Kidney (tissue), 13 donors: ENCODE measurements at regions not wholly inside any gene's neighbourhood (a gene's known extent, or its start where the extent isn't known, plus 50 kb on each side); places are given as distances from the start of the nearest gene placed in this dataset.

Source experiments
- DNase-seq, 5 donors: peaks; one replicate each; pipeline ENCODE4 v3.0.0-alpha.2; 2013 to 2020
- FAIRE-seq: peaks from 2 replicates; lab custom pipeline; 2012; peaks lifted over from hg19 to GRCh38; lab: Jason Lieb, UNC
- H3K27ac ChIP-seq, 2 donors: one replicate each; pipeline ENCODE4 v1.7.0; 2013; ENCODE audit warnings: low read depth in 2 of 2, low read length in 2 of 2, inconsistent platforms in 1 of 2
- H3K27me3 ChIP-seq: one replicate; pipeline ENCODE4 v1.7.1; 2013; ENCODE audit warnings: low read length, inconsistent platforms; ENCODE audit not compliant: control insufficient read depth, insufficient read depth
- H3K36me3 ChIP-seq, 3 donors: one replicate each; pipeline versions ENCODE4 v1.7.0 to v1.7.1; 2013; ENCODE audit warnings: low read length in 3 of 3, control low read depth in 1 of 3, inconsistent platforms in 1 of 3; ENCODE audit not compliant: insufficient read depth in 3 of 3, control insufficient read depth in 2 of 3
- H3K4me1 ChIP-seq, 3 donors: one replicate each; pipeline versions ENCODE4 v1.7.0 to v1.7.1; 2013; ENCODE audit warnings: low read length in 3 of 3, inconsistent platforms in 1 of 3, low read depth in 1 of 3; ENCODE audit not compliant: control insufficient read depth in 2 of 3, insufficient read depth in 2 of 3
- H3K4me3 ChIP-seq, 3 donors: one replicate each; pipeline versions ENCODE4 v1.7.0 to v1.8.1; 2013; ENCODE audit warnings: low read length in 3 of 3, control low read depth in 1 of 3, inconsistent platforms in 1 of 3
- H3K9ac ChIP-seq, 3 donors: one replicate each; pipeline versions ENCODE4 v1.7.0 to v1.7.1; 2013; ENCODE audit warnings: low read length in 3 of 3, control low read depth in 1 of 3, inconsistent platforms in 1 of 3
- H3K9me3 ChIP-seq, 3 donors: one replicate each; pipeline versions ENCODE4 v1.7.0 to v1.7.1; 2013; ENCODE audit warnings: low read length in 3 of 3, control low read depth in 1 of 3, inconsistent platforms in 1 of 3; ENCODE audit not compliant: control insufficient read depth in 2 of 3, insufficient read depth in 1 of 3
- CTCF ChIP-seq: IDR thresholded peaks from 3 replicates; pipeline ENCODE4 v1.5.1; 2012; ENCODE audit warnings: mild to moderate bottlenecking, moderate library complexity, borderline replicate concordance; ENCODE audit not compliant: insufficient read depth; ENCODE audit errors: extremely low read depth
- intact Hi-C: fragments of 100-400 bp; cut with DNase I; formaldehyde crosslinking; loops from one replicate; pipeline ENCODE4 v1.11.1; 2022
- donor health status: control.
- donor health status: control.
- donor health status: control.
- donor health status: control.
- donor health status: control.
- donor health status: DM: yes; HTN: yes; CAD: no.
- donor health status: Normal renal cell carcinoma (clear cell type).

DNA sequence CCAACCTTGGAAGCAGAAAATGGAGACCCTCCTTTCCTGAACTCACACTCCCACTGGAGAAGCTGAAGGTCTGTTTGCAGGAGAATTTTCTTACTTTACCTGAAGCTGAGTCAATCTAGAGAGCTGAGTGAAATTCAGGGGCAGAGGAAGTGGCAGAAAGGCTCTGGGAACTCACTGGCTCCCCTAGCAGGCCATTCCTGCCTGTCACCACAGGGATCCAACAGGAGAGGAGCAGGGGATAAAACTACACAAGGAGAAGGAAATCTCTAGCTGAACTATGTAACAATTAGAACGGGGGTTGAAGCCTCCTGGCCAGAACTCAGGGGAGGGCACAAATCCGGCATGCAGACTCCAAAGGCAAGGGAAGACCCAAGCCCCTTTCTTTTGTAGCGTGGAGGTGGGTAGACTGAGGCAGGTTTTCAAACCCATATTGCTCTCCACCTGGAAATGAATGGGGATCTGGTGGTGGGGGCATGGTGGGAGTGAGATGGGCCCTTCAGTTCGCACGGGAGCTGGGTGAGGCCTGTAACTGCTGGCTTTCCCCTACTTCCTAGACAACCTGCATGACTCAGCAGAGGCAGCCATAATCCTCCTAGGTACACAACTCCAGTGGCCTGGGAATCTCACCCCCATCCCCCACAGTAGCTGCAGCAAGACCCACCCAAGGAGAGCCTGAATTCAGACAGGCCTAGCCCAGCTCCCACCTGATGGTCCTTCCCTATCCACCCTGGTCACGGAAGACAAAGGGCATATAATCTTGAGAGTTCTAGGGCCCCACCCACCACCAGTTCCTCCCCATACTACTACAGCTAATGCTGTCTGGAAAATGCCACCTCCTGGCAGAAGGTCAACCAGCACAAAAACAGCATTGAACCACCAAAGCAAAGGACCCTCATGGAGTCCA lies 158.1 kb downstream of the LTN1 start:
- intact Hi-C loops: no loop called here
- no peak for TF ChIP-seq CTCF

GRCh38 chr21:28833609-28834008 lies 159.1 kb downstream of the LTN1 start:
- Histone ChIP-seq H3K4me3 (no peak overlapping the region), H3K36me3 (no peaks in the 10 kb centered on the region), H3K27me3 (no peaks in the 10 kb centered on the region), H3K9ac (no peak overlapping the region), H3K27ac (no peak overlapping the region), H3K4me1 (no peaks in the 10 kb centered on the region), H3K9me3 (peaks cover 0 to 4% (median 0%) of the 10 kb centered on the region in 3 donors)
- intact Hi-C loops: no loop called here
- DNase-seq: no peak
- no peak for TF ChIP-seq CTCF
- no peak for FAIRE-seq

More for the DNA sequence above, 158.1 kb downstream of the LTN1 start:
- Histone ChIP-seq H3K36me3 (no peaks in the 10 kb centered on the region), H3K27ac (no peak overlapping the region), H3K9ac (no peak overlapping the region), H3K4me1 (no peaks in the 10 kb centered on the region), H3K4me3 (no peak overlapping the region), H3K9me3 (peaks cover 0 to 4% (median 0%) of the 10 kb centered on the region in 3 donors), H3K27me3 (no peaks in the 10 kb centered on the region)
- DNase-seq: no peak
- FAIRE-seq: no peak

DNA sequence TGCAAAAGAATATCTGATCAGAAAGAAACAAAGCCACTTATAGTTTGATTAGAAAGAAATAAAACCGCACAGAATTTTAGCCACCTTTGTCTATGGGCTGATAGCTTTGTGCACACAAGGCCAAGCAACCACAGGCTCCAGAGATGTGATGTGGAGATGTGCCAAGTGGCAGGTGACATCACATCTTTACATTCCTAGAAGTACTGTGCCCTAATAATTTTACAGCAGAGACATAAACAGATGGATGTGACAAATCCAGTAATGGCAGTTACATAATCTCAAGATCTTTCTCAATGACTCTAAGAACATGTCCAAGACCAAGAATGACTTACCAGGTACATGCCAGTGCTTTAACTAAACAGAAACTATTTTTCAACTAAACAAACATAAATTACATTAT lies 159.5 kb downstream of the LTN1 start:
- FAIRE-seq: no peak
- intact Hi-C loops: no loop called here
- H3K27me3 ChIP-seq: no peaks in the 10 kb centered on the region

More for the DNA sequence above, 159.5 kb downstream of the LTN1 start:
- H3K9ac ChIP-seq: no peak overlapping the region
- no peak for TF ChIP-seq CTCF
- H3K9me3 ChIP-seq: peaks cover 0 to 4% (median 0%) of the 10 kb centered on the region in 3 donors
- DNase-seq: no peak
- H3K4me1 ChIP-seq: peaks cover 0 to 3% (median 0%) of the 10 kb centered on the region in 3 donors
- no peaks in the 10 kb centered on the region for H3K36me3 ChIP-seq
- H3K27ac ChIP-seq: no peak overlapping the region
- no peak overlapping the region for H3K4me3 ChIP-seq
